NOMO-1 treated with dmso at 0.1 percent for 144 hours (cell line): ENCODE measurements at regions not wholly inside any gene's neighbourhood (a gene's known extent, or its start where the extent isn't known, plus 50 kb on each side); places are given as distances from the start of the nearest gene placed in this dataset.

ENCODE experiments used
- DNase-seq: peaks from one replicate; lab custom pipeline; 2025; ENCODE audit not compliant: unreplicated experiment; lab: John Stamatoyannopoulos, UW

DNA sequence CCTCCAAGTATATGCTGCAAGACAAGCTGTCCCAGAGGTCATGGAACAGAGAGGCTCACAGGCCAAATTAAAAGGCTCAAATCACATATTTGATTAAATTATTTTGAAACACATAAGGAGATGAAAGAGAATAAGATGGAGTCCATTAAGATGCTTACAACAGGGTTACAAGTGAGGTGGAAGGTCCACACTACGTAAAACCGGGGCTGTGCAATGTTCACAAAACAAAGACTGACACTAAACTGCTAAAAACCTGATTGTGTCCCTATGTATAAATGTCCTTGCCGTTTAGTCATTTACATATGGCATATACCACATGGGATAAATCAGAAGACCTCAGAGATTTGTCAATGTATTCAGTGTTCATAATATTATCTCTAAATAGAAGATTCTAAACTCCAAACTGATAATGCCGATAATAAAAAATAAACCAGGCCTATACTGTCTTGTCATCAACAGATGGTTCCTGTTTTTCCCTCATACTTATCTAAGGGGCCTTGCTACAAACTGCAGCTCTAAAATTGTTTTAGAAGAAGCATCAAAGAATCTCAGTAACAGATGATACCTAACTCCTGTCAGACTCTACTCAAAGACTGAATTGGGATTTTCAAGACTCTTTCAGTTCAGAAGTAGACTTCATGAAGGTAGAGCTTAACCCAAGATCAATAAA, 51.8 kb upstream of the RIPOR2 start:
- no peak for DNase-seq

DNA sequence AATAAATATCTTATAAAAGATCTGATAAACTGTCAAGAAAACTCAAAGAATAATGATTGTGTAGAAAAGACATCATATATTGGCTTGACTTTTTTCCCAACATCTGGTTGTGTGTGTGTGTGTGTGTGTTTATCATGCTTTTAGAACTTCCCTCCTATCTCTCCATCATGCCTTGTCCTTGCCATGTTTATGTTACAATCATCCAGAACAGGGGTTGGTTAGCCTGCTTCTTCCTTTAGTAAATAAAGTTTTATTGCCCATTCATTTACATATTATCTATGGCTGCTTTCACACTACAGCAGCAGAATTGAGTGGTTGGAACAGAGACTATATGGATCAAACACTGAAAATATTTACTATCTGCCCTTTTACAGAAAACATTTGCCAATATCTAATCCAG, 52.8 kb upstream of the RIPOR2 start:
- DNase-seq, result no peak

DNA sequence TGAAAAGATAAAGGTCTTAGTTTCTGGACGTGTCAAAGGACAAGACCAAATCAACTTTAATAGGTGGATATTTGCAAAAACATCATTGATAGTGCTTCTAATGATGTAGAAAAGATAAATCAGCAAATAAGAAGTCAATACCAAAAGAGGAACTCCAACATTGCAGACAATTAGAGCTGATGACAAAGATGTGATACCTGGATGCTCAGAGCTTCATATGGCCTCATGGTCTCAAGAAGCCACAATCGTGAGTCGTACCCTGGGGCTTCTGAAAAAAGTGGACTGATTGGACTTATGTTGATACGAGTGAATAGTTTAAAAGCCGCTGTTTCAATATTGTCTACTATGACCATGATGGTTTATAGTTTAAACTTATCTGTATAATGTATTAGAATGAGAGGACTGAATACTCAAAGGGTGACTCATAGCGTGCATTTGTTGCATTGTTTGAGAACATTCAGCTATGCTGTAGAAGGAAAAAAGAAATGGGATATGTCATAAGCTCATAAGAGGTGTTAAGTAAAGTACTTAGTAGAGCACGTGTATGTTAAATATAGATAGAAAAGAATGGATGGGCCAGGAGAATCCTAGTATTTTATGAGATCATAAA, 54.6 kb upstream of the RIPOR2 start:
- DNase-seq, result no peak

DNA sequence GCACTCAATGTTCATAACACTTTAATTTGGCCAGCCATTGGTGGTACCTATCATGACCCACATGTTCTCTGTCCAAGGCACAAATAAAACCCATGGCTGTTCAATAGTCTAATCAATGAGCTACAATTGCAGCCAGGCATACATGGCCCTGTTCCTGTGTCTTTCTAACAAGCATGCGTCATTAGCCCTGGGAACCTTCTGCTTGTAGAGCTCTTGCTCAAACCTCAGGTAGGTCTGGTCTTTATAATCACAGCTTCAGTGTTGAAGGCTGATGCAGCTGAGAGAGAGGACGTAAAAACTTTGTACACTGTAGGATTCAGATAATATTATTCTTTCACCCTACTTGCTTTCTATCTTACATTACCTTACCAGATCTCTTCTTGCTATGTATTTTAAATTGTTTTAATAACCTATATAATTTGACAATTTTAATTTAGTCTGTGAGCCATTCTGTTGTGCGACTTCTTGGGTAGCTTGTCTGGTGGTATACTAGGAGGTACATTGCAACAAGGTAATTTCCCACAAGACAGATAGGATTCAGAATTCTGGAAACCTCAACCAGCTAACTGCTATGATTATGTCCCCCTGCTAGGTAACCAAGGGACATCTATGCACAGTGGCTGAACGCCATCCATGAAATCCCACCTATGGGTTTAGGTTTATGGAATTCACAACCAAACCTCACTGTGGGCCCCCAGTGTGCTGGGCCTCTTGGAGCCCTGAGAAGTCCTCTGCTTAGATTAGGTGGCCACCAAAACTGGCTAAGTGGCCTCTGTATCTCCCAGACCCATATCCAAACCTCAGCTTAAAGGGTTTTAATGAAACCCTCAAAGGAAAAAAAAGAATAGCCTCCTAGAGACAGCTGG, 55.4 kb upstream of the RIPOR2 start:
- DNase-seq, result no peak

DNA sequence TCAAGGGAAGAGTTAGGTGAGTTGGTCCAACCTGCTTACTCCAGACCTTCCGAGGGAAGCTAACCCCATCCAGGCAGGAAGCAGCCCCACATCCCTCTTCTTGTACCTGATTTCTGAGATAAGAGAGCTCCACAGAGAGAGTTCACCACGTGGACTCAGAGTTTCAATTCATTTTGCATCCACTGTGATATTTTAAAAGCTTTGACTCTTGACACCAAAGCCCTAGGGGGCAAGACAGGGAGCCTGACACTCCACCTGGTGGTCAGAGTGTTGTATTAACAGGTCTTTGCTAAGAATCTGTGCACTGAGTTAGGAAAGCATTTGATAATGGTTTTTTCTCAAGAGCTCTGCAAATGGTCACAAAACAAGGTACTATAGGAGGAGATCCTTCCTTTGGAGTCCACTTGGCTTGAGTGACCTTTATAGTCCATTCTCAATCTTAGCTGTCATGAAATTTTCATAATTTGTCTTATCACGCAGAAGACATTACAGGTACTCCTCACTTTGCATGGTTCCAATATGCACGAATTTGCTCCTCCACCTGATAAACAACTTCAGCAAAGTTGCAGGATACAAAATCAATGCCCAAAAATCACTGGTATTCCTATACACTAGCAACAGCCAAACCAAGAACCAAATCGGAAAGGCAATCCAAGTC, 56.2 kb upstream of the RIPOR2 start:
- peak; percentile 59 for DNase-seq

DNA sequence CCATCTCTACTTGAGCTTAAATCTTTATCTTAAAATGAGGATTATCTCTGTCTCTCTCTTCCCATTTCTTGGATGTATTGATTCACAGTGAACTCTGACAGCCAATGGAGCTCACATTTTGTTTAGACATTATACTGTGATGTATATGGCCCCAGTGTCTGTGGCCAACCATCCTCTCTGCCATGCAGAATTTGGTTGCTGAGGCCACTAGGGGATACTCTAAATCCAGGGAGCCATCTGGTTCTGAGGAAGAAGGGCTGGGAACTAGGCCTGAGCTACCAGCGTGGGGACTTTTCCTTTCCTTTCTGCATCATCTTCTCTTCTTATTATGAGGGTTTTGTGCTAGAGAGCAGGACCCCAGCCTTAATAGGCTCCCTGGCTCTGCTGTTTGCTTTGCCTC, 59.1 kb upstream of the RIPOR2 start:
- DNase-seq, result no peak

DNA sequence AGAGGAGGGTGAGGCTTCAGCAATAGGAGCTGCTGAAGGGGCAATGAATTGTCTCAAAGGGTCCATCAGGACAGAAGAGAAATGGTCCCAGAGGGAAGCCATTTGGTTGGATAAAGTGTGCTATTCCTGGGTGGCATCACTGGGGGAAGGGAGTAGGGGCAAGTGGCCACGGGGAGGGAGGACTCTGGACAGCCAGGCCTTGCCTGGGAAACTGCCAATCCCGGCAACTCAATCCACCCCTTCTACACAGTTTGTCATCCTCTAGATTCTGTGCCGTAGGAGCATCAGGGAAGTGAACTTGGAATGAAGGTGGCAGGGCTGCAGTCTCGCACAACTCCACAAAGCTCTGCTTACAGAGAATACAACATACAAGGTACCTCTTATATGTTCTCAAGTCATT, 59.5 kb upstream of the RIPOR2 start:
- no peak for DNase-seq

DNA sequence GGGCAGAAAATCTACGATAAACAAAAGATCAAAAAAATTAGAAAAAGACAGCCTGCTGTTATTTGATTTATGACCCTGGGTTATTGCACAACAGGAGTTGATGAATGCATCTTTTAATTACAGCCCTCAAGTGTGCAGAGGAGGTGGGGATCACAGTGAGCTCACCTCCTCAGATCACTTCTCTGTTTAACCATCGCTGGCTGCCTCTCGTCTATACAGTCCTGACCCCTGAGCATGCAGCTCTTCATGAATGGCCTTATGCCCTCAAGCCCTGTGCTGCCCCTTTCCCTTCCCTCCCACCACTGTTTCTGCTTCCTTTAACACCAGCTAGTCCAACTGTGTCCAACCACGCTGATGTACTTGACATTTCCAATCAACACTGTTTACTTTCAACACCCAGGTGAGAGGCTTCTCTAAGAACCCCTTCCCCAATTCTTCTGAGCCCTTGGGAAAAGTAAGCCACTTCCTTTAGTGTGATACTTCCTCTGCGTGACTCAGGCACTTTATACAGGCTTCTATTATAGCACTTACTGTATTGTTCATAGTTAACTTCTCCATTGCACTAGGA, 60.6 kb upstream of the RIPOR2 start:
- DNase-seq, result peak; percentile 55

DNA sequence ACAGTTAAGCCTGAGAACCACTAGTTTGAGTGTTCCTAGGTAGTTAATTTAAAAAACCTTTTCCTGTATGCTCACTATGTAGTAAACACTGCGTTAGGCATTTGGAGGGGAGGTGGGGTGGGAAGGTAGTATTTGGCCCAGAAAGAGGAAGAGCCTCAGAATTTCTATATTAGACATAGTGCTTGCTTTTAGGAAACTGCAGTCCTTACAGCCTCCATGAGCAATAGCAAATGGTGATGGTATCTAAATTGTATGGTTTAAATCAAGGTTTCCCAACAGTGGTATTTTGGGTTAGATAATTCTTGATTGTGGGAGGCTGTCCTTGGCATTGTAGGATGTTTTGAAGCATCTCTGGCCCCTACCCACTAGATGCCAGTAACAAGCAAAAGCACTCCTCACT, 61.5 kb upstream of the RIPOR2 start:
- peak; percentile 50 for DNase-seq

DNA sequence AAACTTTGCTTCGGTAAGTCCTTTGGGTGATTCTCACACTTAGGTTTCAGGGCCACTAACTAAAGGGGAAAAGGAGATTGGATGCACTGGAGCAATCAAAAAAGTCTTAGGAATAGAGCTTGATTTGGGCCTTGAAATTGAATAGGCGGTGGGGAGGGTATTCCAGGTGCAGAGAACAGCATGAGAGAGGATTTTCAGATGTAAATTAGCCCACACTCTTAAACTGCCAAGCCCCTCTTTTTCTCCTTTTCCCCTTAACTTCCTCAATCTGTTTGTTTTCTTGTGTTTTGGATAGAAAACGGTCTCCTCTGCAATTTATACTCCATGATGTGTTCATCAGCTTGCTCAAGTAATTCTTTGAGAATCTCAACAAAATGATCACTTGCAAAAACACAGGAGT, 62.1 kb upstream of the RIPOR2 start:
- no peak for DNase-seq

DNA sequence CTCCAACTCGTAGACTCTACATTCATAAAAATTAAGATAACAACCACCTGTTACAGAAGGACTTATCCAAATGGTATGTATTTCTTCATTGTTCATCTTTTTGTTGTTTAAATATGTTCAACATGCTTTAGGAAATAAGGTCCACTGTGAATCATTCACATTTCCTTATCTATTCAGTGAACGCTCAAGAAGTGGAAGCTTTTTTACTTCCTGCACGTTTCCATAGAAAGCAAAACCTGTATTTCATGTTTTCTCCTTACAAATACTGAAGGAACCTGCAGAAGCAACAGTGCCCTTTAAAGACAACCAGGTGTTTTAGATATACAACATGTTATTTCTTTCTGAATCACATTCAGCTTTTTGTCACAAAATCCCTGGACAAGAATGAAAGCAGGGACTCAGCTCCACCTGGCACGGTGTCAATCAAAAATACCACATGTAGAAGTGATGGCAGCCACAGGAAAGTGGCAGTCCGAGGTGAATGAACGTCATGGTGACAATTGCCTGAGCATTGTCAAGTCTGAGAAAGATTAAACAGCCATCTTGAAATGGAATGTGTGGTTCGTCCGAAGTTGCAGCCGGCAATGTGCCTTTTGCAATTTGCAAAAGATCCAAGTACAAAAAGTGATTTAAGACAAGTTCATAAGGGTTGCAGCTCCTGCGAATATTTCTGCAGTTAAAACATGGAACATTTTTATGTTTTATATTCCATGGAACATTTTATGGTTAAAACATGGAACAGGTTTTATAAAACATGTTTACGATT, 66.7 kb upstream of the RIPOR2 start:
- no peak for DNase-seq

DNA sequence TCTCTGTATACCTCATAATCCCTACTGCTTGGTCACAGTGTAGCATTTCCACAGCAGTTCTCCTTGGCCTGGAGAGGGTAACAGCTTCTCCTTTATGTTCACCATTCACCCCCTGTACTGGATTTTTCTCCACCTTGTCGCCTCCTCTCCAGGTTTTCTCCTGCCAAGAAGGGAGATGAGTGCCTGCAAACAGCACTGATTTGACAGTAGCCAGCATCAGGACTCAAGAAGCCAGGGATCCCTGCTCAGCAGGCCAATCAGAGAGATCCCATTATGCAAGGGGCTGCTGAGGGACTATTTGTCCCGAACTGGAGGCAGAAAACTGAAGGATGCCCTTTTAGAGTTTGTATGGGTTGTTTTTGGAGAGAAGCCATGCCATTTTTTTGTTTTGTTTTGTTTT, 68.6 kb upstream of the RIPOR2 start:
- DNase-seq, result no peak

DNA sequence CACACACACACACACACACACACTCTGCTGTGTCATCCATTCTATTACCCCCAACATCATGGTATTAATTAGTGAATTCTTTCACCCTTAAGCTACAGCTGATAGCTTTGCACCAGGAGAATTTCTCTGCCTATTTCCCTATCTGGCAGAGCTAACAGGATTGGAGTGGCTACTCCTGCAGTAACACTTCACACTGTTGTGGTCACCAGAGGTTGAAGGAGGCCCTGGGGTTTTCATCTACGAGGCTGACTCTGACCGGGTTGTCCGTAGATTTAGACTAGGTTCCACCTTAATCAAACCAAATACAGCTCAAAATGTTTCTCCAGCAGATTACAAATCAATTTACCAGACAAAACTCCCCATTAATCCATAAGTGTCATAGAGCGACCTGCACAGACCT, 69.2 kb upstream of the RIPOR2 start:
- DNase-seq, result no peak

DNA sequence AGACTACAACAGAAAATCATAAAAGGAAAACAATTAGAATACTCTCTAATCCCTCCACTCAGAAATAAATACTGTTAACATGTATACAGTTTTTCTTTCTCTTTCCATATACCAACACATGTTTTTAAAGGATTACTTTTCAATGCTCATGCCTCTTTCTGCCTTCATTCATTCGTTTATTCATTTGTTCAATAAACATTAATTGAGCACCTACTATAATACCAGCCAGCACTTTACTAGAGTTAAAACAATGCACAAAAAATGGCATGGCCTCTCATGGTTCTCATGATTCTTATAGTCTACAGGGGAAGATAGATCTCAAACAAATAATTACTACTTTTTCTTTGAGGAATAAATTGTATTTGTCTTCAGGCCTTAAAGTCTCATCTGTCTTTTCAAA, 70.3 kb upstream of the RIPOR2 start:
- no peak for DNase-seq

DNA sequence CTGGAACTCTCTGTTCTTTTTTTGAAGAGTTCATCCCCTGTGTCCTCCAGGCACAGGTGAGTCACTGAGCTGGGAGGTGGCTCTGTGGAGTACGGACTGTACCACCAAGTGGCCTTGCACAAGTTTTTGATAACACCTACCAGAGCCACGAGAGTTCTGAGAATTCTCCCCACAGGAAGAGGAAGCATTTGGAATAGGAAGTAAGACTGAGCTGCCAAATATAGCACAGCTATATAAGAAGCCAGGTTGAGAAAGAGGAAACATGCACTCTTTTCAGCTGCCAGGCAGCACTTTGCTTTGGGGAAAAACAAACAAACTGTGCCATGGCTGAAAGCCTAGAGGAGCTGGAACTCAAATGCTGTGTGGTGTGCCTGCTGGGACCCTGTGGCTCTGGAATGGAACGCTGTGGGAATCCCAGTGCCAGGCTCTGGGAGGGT, 70.8 kb upstream of the RIPOR2 start:
- DNase-seq, result peak; percentile 87

DNA sequence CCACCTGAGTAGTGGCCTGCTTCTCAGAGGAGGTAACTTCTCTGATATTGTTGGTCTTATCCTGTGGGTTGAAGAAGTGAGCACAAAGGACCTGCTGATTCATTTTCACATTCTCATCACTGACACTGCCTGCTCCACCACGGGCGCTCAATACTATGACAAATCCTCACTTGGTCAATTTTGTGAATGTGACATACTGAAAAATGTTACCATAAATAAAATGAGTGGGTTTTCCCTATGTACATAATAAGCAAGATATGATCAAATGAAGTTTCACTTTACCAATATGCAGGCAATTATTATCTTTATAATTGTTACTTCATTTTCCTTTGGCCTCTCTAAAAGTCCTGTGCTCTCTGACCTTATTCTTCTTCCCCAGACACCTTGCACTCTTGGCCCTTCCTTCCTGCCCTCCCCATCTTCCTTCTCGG, 71.5 kb upstream of the RIPOR2 start:
- no peak for DNase-seq

DNA sequence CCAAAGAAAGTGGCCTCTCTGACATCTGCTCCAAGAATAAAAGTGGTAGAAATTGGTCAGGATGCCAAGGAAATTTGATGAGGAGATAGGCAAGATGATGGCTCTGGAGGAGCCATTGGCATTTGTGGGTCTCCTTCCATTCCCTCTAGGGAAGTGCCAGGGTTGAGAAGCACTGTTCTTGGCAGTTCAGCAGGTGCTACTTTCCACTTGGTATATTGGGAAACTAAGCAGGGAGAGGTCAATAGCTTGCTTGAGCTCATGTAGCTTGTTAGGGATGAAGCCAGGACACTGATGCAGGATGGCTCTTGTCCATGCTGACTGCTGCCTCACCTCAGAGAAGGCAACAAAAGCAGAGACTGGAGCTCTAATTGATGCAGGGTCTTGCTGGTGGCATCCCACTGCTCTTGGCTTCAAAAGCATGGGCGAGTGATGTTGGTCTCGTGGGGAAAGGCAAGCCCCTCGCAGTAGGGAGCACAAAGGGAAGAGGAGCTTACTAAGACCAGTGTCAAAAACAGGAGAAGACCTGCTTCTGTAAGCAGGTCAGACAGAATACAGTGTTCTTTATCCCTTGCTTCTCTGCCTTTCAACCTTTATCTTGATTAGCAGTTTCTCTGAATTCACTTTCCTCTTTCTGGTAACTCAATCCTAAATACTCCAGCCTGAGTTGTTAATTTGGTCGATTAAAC, 73.1 kb upstream of the RIPOR2 start:
- no peak for DNase-seq

DNA sequence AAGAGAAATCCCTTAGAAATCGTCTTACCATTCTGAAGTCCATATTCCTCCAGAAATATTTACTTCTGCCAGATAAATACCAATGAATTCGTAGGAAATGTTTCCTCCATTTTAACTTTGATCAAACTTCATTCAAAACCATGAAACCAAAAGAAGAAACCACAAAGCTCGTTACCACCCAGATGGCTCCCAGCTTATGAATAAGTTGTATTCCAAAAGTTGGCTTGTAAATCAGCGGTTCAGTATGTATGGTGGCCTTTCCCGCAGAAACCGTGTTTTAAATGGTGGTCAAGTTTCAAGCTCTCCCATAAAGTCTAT, 73.6 kb upstream of the RIPOR2 start:
- no peak for DNase-seq

DNA sequence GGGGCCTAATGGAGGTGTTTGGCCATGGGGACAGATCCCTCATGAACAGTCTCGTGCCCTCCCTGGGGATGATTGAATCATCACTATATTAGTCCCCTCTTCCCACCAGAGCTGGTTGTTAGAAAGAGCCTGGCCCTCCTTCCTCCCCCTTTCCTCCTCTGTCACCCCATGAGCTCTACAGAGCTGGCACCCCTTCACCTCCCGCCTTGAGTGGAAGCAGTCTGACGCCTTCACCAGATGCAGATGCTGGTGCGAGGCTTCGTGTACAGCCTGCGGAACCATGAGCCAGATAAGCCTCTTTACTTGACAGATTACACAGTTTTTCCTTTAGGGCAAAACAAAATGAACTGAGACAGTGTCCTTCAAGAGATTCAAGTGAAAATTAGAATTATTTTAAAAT, 74.4 kb upstream of the RIPOR2 start:
- DNase-seq, result no peak
